GM06990 (cell line): ENCODE measurements at regions not wholly inside any gene's neighbourhood (a gene's known extent, or its start where the extent isn't known, plus 50 kb on each side); places are given as distances from the start of the nearest gene placed in this dataset.

ENCODE experiments used
- DNase-seq: peaks from one replicate; pipeline ENCODE4 v3.0.0-alpha.2; 2011; ENCODE audit not compliant: insufficient read length; ENCODE audit errors: extremely low read depth
- H3K27me3 ChIP-seq: replicated peaks from 2 replicates; pipeline ENCODE4 v1.6.0; 2011; ENCODE audit warnings: low read length; ENCODE audit not compliant: control insufficient read depth, insufficient read depth
- H3K36me3 ChIP-seq: 2 replicates; pipeline ENCODE4 v1.5.1; 2011; ENCODE audit warnings: low read length; ENCODE audit not compliant: control insufficient read depth, insufficient read depth
- H3K4me3 ChIP-seq: replicated peaks from 2 replicates; pipeline ENCODE4 v1.5.1; 2011; ENCODE audit warnings: low read depth, mild to moderate bottlenecking, control low read depth, low read length
- TF ChIP-seq, protein P1 (sequence below): IDR thresholded peaks from 2 replicates; pipeline ENCODE4 v1.5.1; 2011; ENCODE audit warnings: low read length, control low read depth, mild to moderate bottlenecking, inconsistent platforms; ENCODE audit not compliant: insufficient read depth, poor library complexity, severe bottlenecking

DNA sequence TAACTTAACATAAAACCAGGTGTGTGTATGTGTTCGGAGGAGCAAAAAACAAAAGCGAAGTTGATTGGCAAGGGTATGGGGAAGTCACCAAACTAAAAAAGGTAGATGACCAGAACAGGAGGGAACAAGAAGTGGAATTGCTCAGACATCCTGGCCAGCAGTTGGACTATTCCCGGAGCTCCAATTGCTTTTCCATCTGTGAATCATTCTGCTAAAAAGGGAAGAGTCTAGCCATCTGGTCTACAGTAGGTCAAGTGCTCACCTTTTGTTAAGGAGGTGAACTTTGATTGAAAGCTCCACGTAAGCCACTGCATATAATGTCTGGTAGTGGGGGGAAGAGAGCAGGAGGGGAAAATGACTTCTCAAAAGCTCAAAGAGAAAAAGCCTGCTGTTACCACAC is 50.0 kb upstream of the BET1 start:
- TF ChIP-seq, protein P1, sequence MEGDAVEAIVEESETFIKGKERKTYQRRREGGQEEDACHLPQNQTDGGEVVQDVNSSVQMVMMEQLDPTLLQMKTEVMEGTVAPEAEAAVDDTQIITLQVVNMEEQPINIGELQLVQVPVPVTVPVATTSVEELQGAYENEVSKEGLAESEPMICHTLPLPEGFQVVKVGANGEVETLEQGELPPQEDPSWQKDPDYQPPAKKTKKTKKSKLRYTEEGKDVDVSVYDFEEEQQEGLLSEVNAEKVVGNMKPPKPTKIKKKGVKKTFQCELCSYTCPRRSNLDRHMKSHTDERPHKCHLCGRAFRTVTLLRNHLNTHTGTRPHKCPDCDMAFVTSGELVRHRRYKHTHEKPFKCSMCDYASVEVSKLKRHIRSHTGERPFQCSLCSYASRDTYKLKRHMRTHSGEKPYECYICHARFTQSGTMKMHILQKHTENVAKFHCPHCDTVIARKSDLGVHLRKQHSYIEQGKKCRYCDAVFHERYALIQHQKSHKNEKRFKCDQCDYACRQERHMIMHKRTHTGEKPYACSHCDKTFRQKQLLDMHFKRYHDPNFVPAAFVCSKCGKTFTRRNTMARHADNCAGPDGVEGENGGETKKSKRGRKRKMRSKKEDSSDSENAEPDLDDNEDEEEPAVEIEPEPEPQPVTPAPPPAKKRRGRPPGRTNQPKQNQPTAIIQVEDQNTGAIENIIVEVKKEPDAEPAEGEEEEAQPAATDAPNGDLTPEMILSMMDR, result no peak
- DNase-seq, result no peak
- Histone ChIP-seq H3K4me3 (no peak overlapping the region), H3K36me3 (no peaks in the 10 kb centered on the region), H3K27me3 (no peaks in the 10 kb centered on the region)

DNA sequence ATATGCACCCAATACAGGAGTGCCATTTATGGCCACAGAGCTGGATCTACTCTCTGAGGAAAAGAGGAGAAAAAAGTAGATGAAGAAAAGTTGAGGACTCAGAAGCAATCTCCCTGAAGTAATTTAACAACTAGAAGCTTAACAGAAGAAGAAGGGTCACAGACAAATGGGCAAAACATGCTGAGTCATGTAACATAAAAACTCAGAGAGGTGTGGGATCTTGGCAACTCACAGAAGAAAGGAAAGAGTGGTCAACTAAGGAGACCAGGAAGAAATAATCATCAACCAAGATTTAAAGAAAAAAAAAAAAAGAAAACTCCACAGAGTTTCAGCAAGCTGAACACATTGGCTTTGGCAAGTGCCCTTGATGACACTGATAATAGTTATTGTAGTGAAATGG is 51.8 kb upstream of the BET1 start:
- Histone ChIP-seq H3K36me3 (no peaks in the 10 kb centered on the region), H3K4me3 (no peak overlapping the region), H3K27me3 (no peaks in the 10 kb centered on the region)
- TF ChIP-seq, protein P1, result no peak
- DNase-seq, result no peak

DNA sequence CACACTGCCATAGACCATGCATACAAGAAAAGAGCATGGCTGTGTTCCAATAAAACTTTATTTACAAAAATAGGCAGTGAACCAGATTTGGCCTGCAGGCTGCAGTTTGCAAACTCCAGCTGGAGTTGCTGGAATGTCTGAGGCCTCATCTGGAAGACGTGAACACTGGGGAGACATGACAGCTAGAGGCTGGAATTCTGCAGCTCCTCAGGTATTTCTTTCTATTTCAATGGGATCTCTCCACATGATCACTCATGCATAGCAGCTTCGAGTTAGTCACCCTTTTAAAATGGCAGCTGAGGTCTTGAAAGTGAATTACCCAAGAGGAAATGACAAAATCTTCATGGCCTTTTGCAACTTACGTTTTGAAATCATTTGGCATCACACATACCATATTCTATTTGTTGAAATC is 52.6 kb upstream of the BET1 start:
- no peak for DNase-seq
- H3K36me3 ChIP-seq, result no peaks in the 10 kb centered on the region
- no peaks in the 10 kb centered on the region for H3K27me3 ChIP-seq
- H3K4me3 ChIP-seq, result no peak overlapping the region
- TF ChIP-seq, protein P1, result no peak

DNA sequence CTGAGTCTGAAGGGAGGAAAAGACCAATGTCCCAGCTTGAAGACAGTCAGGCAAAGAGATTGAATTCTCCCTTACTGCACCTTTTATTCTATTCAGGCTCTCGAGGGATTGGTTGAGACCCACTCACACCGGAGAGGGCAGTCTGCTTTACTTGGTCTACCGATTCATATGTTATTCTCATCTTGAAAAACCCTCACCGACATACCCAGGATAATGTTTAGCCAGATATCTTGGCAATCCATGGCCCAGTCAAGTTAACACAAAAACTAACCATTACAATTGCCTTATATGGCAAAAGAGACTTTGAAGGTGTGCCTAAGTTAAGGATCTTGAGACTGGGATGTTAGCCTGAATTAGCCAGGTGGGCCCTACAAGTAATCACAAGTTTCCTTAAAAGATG is 53.8 kb upstream of the BET1 start:
- TF ChIP-seq, protein P1, result no peak
- DNase-seq, result no peak

DNA sequence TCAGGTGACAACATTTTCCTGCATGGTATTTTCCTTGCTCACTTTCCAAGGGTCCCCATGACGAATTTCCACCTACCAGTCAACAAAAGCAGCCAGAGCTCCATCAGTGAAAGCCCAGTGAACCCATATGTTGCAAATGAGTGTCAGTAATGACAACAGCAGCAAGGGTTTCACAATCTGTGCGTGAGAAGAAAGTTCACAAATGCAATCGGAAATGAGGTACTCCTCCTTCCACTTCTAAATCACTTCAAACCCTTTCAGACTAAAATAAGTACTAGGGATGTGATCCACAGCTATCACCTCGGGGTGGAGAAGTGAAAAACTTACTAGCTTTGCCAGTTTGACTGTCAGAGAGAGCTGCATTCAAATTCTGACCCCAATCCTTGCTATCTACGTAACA is 55.6 kb upstream of the BET1 start:
- TF ChIP-seq, protein P1, result no peak
- no peak for DNase-seq
- Histone ChIP-seq H3K27me3 (no peaks in the 10 kb centered on the region), H3K36me3 (no peaks in the 10 kb centered on the region), H3K4me3 (no peak overlapping the region)

More for the DNA sequence above, 53.8 kb upstream of the BET1 start:
- no peak overlapping the region for H3K4me3 ChIP-seq
- H3K27me3 ChIP-seq, result no peaks in the 10 kb centered on the region
- no peaks in the 10 kb centered on the region for H3K36me3 ChIP-seq

DNA sequence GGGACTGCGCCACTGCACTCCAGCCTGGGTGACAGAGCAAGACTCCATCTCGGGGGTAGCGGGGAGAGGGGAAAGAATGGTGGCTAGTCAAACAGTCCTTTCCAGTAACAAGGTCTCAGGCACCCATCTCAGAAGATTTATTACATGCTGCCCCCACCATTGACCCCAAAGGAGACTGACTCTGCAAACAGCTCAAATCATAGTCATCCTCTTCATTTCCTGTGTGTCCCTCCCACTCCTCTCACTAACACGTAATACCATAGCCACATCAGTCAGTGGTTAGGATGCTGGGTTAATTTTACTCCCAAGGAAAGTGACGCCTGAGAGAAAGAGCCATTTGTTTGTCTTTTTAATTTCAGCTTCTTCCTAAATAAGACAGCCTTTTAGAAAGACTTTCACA is 56.6 kb upstream of the BET1 start:
- Histone ChIP-seq H3K4me3 (no peak overlapping the region), H3K27me3 (no peaks in the 10 kb centered on the region), H3K36me3 (no peaks in the 10 kb centered on the region)
- DNase-seq, result no peak
- TF ChIP-seq, protein P1, result no peak
